MM.1S (cell line): ENCODE measurements at regions not wholly inside any gene's neighbourhood (a gene's known extent, or its start where the extent isn't known, plus 50 kb on each side); places are given as distances from the start of the nearest gene placed in this dataset.

Source experiments
- DNase-seq: peaks from one replicate; pipeline ENCODE4 v3.0.0-alpha.2; 2015
- H2AFZ ChIP-seq: fragments of 300-600 bp; sonication (generic); 2 replicates; pipeline ENCODE4 v1.6.0; 2016; ENCODE audit warnings: antibody characterized with exemption, low read length
- H3F3A ChIP-seq: fragments of 300-600 bp; sonication (generic); 2 replicates; pipeline ENCODE4 v1.6.1; 2016; ENCODE audit warnings: mild to moderate bottlenecking, antibody characterized with exemption, low read length, moderate library complexity, mixed read lengths; ENCODE audit not compliant: insufficient read depth
- H3K27ac ChIP-seq: fragments of 300-600 bp; sonication (generic); 2 replicates; pipeline ENCODE4 v1.5.1; 2016; ENCODE audit warnings: mild to moderate bottlenecking, low read length
- H3K27me3 ChIP-seq: fragments of 300-600 bp; sonication (generic); replicated peaks from 2 replicates; pipeline ENCODE4 v1.6.0; 2016; ENCODE audit warnings: low read length; ENCODE audit not compliant: insufficient read depth
- H3K36me3 ChIP-seq: fragments of 300-600 bp; sonication (generic); replicated peaks from 2 replicates; pipeline ENCODE4 v1.6.1; 2016; ENCODE audit warnings: mild to moderate bottlenecking, low read length, mixed read lengths; ENCODE audit not compliant: insufficient read depth
- H3K4me1 ChIP-seq: fragments of 300-600 bp; sonication (generic); 2 replicates; pipeline ENCODE4 v1.6.1; 2016; ENCODE audit warnings: low read length, mixed read lengths
- H3K4me2 ChIP-seq: fragments of 300-600 bp; sonication (generic); 2 replicates; pipeline ENCODE4 v1.6.0; 2016; ENCODE audit warnings: low read depth, low read length
- H3K4me3 ChIP-seq: fragments of 300-600 bp; sonication (generic); 2 replicates; pipeline ENCODE4 v1.5.1; 2016; ENCODE audit warnings: low read length, mixed read lengths
- H3K79me2 ChIP-seq: fragments of 300-600 bp; sonication (generic); 2 replicates; pipeline ENCODE4 v1.6.1; 2016; ENCODE audit warnings: mixed run types, low read length, mixed read lengths
- H3K9ac ChIP-seq: fragments of 300-600 bp; sonication (generic); 2 replicates; pipeline ENCODE4 v1.6.1; 2016; ENCODE audit warnings: low read length, mixed read lengths
- H3K9me2 ChIP-seq: fragments of 300-600 bp; sonication (generic); replicated peaks from 2 replicates; pipeline ENCODE4 v1.6.1; 2016; ENCODE audit warnings: mild to moderate bottlenecking, low read length, mixed read lengths; ENCODE audit not compliant: insufficient read depth
- H3K9me3 ChIP-seq: fragments of 300-600 bp; sonication (generic); replicated peaks from 2 replicates; pipeline ENCODE4 v1.6.1; 2016; ENCODE audit warnings: mild to moderate bottlenecking, low read length, mixed read lengths; ENCODE audit not compliant: insufficient read depth
- H4K20me1 ChIP-seq: fragments of 300-600 bp; sonication (generic); 2 replicates; pipeline ENCODE4 v1.6.1; 2016; ENCODE audit warnings: mild to moderate bottlenecking, low read length, moderate library complexity, mixed read lengths; ENCODE audit not compliant: insufficient read depth
- EZH2 ChIP-seq: fragments of 300-600 bp; sonication (generic); optimal IDR thresholded peaks from 2 replicates; pipeline ENCODE3; 2017; ENCODE audit warnings: low read depth, mild to moderate bottlenecking, antibody characterized with exemption, low read length, mixed read lengths
- EZH2phosphoT487 ChIP-seq: fragments of 300-600 bp; sonication (generic); IDR thresholded peaks from 2 replicates; pipeline ENCODE4 v1.6.1; 2018; ENCODE audit warnings: antibody characterized with exemption, low read length
- TF ChIP-seq, protein P1 (sequence below): fragments of 300-600 bp; sonication (generic); IDR thresholded peaks from 2 replicates; pipeline ENCODE4 v1.5.1; 2016; ENCODE audit warnings: antibody characterized with exemption, low read length, mixed read lengths

- no peak overlapping the region for H3K27ac ChIP-seq
- no peak overlapping the region for H2AFZ ChIP-seq
- TF ChIP-seq, protein P1, sequence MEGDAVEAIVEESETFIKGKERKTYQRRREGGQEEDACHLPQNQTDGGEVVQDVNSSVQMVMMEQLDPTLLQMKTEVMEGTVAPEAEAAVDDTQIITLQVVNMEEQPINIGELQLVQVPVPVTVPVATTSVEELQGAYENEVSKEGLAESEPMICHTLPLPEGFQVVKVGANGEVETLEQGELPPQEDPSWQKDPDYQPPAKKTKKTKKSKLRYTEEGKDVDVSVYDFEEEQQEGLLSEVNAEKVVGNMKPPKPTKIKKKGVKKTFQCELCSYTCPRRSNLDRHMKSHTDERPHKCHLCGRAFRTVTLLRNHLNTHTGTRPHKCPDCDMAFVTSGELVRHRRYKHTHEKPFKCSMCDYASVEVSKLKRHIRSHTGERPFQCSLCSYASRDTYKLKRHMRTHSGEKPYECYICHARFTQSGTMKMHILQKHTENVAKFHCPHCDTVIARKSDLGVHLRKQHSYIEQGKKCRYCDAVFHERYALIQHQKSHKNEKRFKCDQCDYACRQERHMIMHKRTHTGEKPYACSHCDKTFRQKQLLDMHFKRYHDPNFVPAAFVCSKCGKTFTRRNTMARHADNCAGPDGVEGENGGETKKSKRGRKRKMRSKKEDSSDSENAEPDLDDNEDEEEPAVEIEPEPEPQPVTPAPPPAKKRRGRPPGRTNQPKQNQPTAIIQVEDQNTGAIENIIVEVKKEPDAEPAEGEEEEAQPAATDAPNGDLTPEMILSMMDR, result no peak
- no peak for TF ChIP-seq EZH2
- no peak for TF ChIP-seq EZH2phosphoT487
- H3F3A ChIP-seq, result no peaks in the 10 kb centered on the region
- H3K27me3 ChIP-seq, result no peaks in the 10 kb centered on the region
- no peaks in the 10 kb centered on the region for H3K4me1 ChIP-seq
- no peak overlapping the region for H3K9ac ChIP-seq
- no peaks in the 10 kb centered on the region for H3K79me2 ChIP-seq
- no peaks in the 10 kb centered on the region for H3K36me3 ChIP-seq
- no peak overlapping the region for H3K4me2 ChIP-seq
- DNase-seq, result no peak
- H3K9me2 ChIP-seq, result no peaks in the 10 kb centered on the region
- H4K20me1 ChIP-seq, result no peaks in the 10 kb centered on the region
- H3K9me3 ChIP-seq, result no peaks in the 10 kb centered on the region
- no peak overlapping the region for H3K4me3 ChIP-seq
Measured at GRCh38 chr18:24756385-24756784, 295.9 kb downstream of the HRH4 start.

- H3K79me2 ChIP-seq, result no peaks in the 10 kb centered on the region
- no peak for TF ChIP-seq EZH2phosphoT487
- TF ChIP-seq, protein P1, result no peak
- no peak for TF ChIP-seq EZH2
- no peaks in the 10 kb centered on the region for H3K9me3 ChIP-seq
- no peak overlapping the region for H3K9ac ChIP-seq
- no peaks in the 10 kb centered on the region for H3F3A ChIP-seq
- no peak overlapping the region for H3K4me3 ChIP-seq
- no peaks in the 10 kb centered on the region for H3K27me3 ChIP-seq
- H3K4me1 ChIP-seq, result no peaks in the 10 kb centered on the region
- H2AFZ ChIP-seq, result no peak overlapping the region
- no peaks in the 10 kb centered on the region for H3K9me2 ChIP-seq
- DNase-seq, result no peak
- H3K27ac ChIP-seq, result no peak overlapping the region
- no peaks in the 10 kb centered on the region for H4K20me1 ChIP-seq
- H3K36me3 ChIP-seq, result no peaks in the 10 kb centered on the region
- H3K4me2 ChIP-seq, result no peak overlapping the region
Measured at GRCh38 chr18:24757134-24757533, 296.7 kb downstream of the HRH4 start.

DNA sequence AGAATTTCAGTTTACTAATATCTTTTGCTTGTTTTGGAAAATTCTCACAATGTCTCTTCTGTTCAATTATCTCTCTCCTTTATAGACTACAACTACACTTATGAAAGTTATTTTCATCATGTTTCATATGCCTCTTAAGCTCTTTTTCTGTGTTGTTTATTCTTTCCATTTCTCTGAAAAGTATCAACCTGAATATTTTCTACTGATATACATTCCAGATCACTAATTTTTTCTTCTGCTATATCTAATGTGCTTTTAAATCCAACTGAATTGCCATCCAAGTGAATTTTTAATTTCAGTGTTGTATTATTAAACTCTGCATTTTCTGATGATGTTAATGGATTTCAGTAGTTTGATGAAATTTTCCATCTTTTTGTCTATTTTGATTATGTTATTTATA, 301.3 kb downstream of the HRH4 start:
- Histone ChIP-seq H3K4me3 (no peak overlapping the region), H3K4me1 (no peaks in the 10 kb centered on the region), H3K9me3 (no peaks in the 10 kb centered on the region), H3K4me2 (no peak overlapping the region), H3K9ac (no peak overlapping the region), H3K27me3 (no peaks in the 10 kb centered on the region), H3K36me3 (no peaks in the 10 kb centered on the region), H3K27ac (no peak overlapping the region), H3K9me2 (no peaks in the 10 kb centered on the region), H3F3A (no peaks in the 10 kb centered on the region), H2AFZ (no peak overlapping the region), H4K20me1 (no peaks in the 10 kb centered on the region), H3K79me2 (no peaks in the 10 kb centered on the region)
- no peak for TF ChIP-seq EZH2
- no peak for TF ChIP-seq EZH2phosphoT487
- TF ChIP-seq, protein P1, result no peak
- no peak for DNase-seq
